ENCODE measurements at regions not wholly inside any gene's neighbourhood (a gene's known extent, or its start where the extent isn't known, plus 50 kb on each side); places are given as distances from the start of the nearest gene placed in this dataset.
"Not testable (repeated sequence)": the region's sequence is repeated elsewhere in the genome, so short reads cannot be mapped to it uniquely, and the experiment has no call there.

GRCh38 chr12:107378609-107379008 lies 285.3 kb upstream of the CRY1 start:
- H3K36me3 ChIP-seq (ENCODE audit: control insufficient read depth in 2 of 2, insufficient read depth in 2 of 2, low read length in 2 of 2) = no peaks in the 10 kb centered on the region
- no peak overlapping the region for H3K9ac ChIP-seq (ENCODE audit: low read length in 2 of 2)
- no peaks in the 10 kb centered on the region for H3K4me1 ChIP-seq (ENCODE audit: control insufficient read depth, insufficient read depth, low read length)
- peaks cover 0 to 6% of the 10 kb centered on the region in 2 donors for H3K27me3 ChIP-seq (ENCODE audit: control insufficient read depth in 1 of 2, insufficient read depth in 2 of 2, low read length in 2 of 2)
- H3K4me3 ChIP-seq (ENCODE audit: low read length in 2 of 2) = no peak overlapping the region
- H3K27ac ChIP-seq (ENCODE audit: low read length) = no peak overlapping the region
- H3K9me3 ChIP-seq (ENCODE audit: control insufficient read depth in 2 of 2, low read length in 2 of 2) = no peaks in the 10 kb centered on the region

GRCh38 chr12:107379142-107379851 lies 285.9 kb upstream of the CRY1 start:
- not testable (repeated sequence) for H3K4me3 ChIP-seq (ENCODE audit: low read length in 2 of 2); H3K27ac ChIP-seq (ENCODE audit: low read length); H3K27me3 ChIP-seq (ENCODE audit: control insufficient read depth in 1 of 2, insufficient read depth in 2 of 2, low read length in 2 of 2); H3K9ac ChIP-seq (ENCODE audit: low read length in 2 of 2); H3K9me3 ChIP-seq (ENCODE audit: control insufficient read depth in 2 of 2, low read length in 2 of 2); H3K4me1 ChIP-seq (ENCODE audit: control insufficient read depth, insufficient read depth, low read length); H3K36me3 ChIP-seq (ENCODE audit: control insufficient read depth in 2 of 2, insufficient read depth in 2 of 2, low read length in 2 of 2)

- Histone ChIP-seq H3K9me3 (ENCODE audit: control insufficient read depth in 2 of 2, low read length in 2 of 2) (no peaks in the 10 kb centered on the region), H3K4me1 (ENCODE audit: control insufficient read depth, insufficient read depth, low read length) (no peaks in the 10 kb centered on the region), H3K9ac (ENCODE audit: low read length in 2 of 2) (no peak overlapping the region), H3K27ac (ENCODE audit: low read length) (no peak overlapping the region), H3K4me3 (ENCODE audit: low read length in 2 of 2) (no peak overlapping the region), H3K27me3 (ENCODE audit: control insufficient read depth in 1 of 2, insufficient read depth in 2 of 2, low read length in 2 of 2) (peaks cover 0 to 3% of the 10 kb centered on the region in 2 donors), H3K36me3 (ENCODE audit: control insufficient read depth in 2 of 2, insufficient read depth in 2 of 2, low read length in 2 of 2) (no peaks in the 10 kb centered on the region)
Observed at GRCh38 chr12:107379852-107380567, 286.7 kb upstream of the CRY1 start.

GRCh38 chr12:107384645-107385044 lies 291.3 kb upstream of the CRY1 start:
- H3K4me3 ChIP-seq (ENCODE audit: low read length in 2 of 2) = no peak overlapping the region
- H3K27ac ChIP-seq (ENCODE audit: low read length) = no peak overlapping the region
- no peaks in the 10 kb centered on the region for H3K27me3 ChIP-seq (ENCODE audit: control insufficient read depth in 1 of 2, insufficient read depth in 2 of 2, low read length in 2 of 2)
- no peaks in the 10 kb centered on the region for H3K36me3 ChIP-seq (ENCODE audit: control insufficient read depth in 2 of 2, insufficient read depth in 2 of 2, low read length in 2 of 2)
- H3K9me3 ChIP-seq (ENCODE audit: control insufficient read depth in 2 of 2, low read length in 2 of 2) = peaks cover 3 to 5% of the 10 kb centered on the region in 2 donors
- H3K4me1 ChIP-seq (ENCODE audit: control insufficient read depth, insufficient read depth, low read length) = no peaks in the 10 kb centered on the region
- H3K9ac ChIP-seq (ENCODE audit: low read length in 2 of 2) = no peak overlapping the region

- Histone ChIP-seq H3K27me3 (ENCODE audit: control insufficient read depth in 1 of 2, insufficient read depth in 2 of 2, low read length in 2 of 2) (no peaks in the 10 kb centered on the region), H3K4me1 (ENCODE audit: control insufficient read depth, insufficient read depth, low read length) (no peaks in the 10 kb centered on the region), H3K4me3 (ENCODE audit: low read length in 2 of 2) (no peak overlapping the region), H3K36me3 (ENCODE audit: control insufficient read depth in 2 of 2, insufficient read depth in 2 of 2, low read length in 2 of 2) (no peaks in the 10 kb centered on the region), H3K9ac (ENCODE audit: low read length in 2 of 2) (no peak overlapping the region), H3K27ac (ENCODE audit: low read length) (no peak overlapping the region), H3K9me3 (ENCODE audit: control insufficient read depth in 2 of 2, low read length in 2 of 2) (peaks cover 9% of the 10 kb centered on the region in 2 donors)
Observed at GRCh38 chr12:107385509-107385908, 292.2 kb upstream of the CRY1 start.

- Histone ChIP-seq H3K27me3 (ENCODE audit: control insufficient read depth in 1 of 2, insufficient read depth in 2 of 2, low read length in 2 of 2) (no peaks in the 10 kb centered on the region), H3K27ac (ENCODE audit: low read length) (no peak overlapping the region), H3K36me3 (ENCODE audit: control insufficient read depth in 2 of 2, insufficient read depth in 2 of 2, low read length in 2 of 2) (no peaks in the 10 kb centered on the region), H3K9me3 (ENCODE audit: control insufficient read depth in 2 of 2, low read length in 2 of 2) (peaks cover 9 to 10% of the 10 kb centered on the region in 2 donors), H3K4me1 (ENCODE audit: control insufficient read depth, insufficient read depth, low read length) (no peaks in the 10 kb centered on the region), H3K9ac (ENCODE audit: low read length in 2 of 2) (no peak overlapping the region), H3K4me3 (ENCODE audit: low read length in 2 of 2) (no peak overlapping the region)
Observed at GRCh38 chr12:107386569-107386968, 293.2 kb upstream of the CRY1 start.

- Histone ChIP-seq H3K4me3 (ENCODE audit: low read length in 2 of 2) (no peak overlapping the region), H3K4me1 (ENCODE audit: control insufficient read depth, insufficient read depth, low read length) (no peaks in the 10 kb centered on the region), H3K9ac (ENCODE audit: low read length in 2 of 2) (no peak overlapping the region), H3K27ac (ENCODE audit: low read length) (no peak overlapping the region), H3K36me3 (ENCODE audit: control insufficient read depth in 2 of 2, insufficient read depth in 2 of 2, low read length in 2 of 2) (no peaks in the 10 kb centered on the region), H3K27me3 (ENCODE audit: control insufficient read depth in 1 of 2, insufficient read depth in 2 of 2, low read length in 2 of 2) (no peaks in the 10 kb centered on the region), H3K9me3 (ENCODE audit: control insufficient read depth in 2 of 2, low read length in 2 of 2) (peaks cover 9 to 10% of the 10 kb centered on the region in 2 donors)
Observed at GRCh38 chr12:107388263-107388662, 294.9 kb upstream of the CRY1 start.

GRCh38 chr12:107390414-107390813 lies 295.2 kb upstream of the PWP1 start:
- Histone ChIP-seq H3K9me3 (ENCODE audit: control insufficient read depth in 2 of 2, low read length in 2 of 2) (peaks cover 9 to 10% of the 10 kb centered on the region in 2 donors), H3K27ac (ENCODE audit: low read length) (no peak overlapping the region), H3K4me1 (ENCODE audit: control insufficient read depth, insufficient read depth, low read length) (no peaks in the 10 kb centered on the region), H3K4me3 (ENCODE audit: low read length in 2 of 2) (no peak overlapping the region), H3K36me3 (ENCODE audit: control insufficient read depth in 2 of 2, insufficient read depth in 2 of 2, low read length in 2 of 2) (no peaks in the 10 kb centered on the region), H3K9ac (ENCODE audit: low read length in 2 of 2) (no peak overlapping the region), H3K27me3 (ENCODE audit: control insufficient read depth in 1 of 2, insufficient read depth in 2 of 2, low read length in 2 of 2) (no peaks in the 10 kb centered on the region)

- Histone ChIP-seq H3K4me3 (ENCODE audit: low read length in 2 of 2) (no peak overlapping the region), H3K27ac (ENCODE audit: low read length) (no peak overlapping the region), H3K4me1 (ENCODE audit: control insufficient read depth, insufficient read depth, low read length) (no peaks in the 10 kb centered on the region), H3K9ac (ENCODE audit: low read length in 2 of 2) (no peak overlapping the region), H3K9me3 (ENCODE audit: control insufficient read depth in 2 of 2, low read length in 2 of 2) (peaks cover 9 to 10% of the 10 kb centered on the region in 2 donors), H3K36me3 (ENCODE audit: control insufficient read depth in 2 of 2, insufficient read depth in 2 of 2, low read length in 2 of 2) (no peaks in the 10 kb centered on the region), H3K27me3 (ENCODE audit: control insufficient read depth in 1 of 2, insufficient read depth in 2 of 2, low read length in 2 of 2) (no peaks in the 10 kb centered on the region)
Observed at GRCh38 chr12:107393043-107393717, 292.4 kb upstream of the PWP1 start.

GRCh38 chr12:107394693-107395092 lies 290.9 kb upstream of the PWP1 start:
- H3K9me3 ChIP-seq (ENCODE audit: control insufficient read depth in 2 of 2, low read length in 2 of 2) = peaks cover 4 to 6% of the 10 kb centered on the region in 2 donors
- peaks cover 0 to 2% of the 10 kb centered on the region in 2 donors for H3K27me3 ChIP-seq (ENCODE audit: control insufficient read depth in 1 of 2, insufficient read depth in 2 of 2, low read length in 2 of 2)
- H3K4me1 ChIP-seq (ENCODE audit: control insufficient read depth, insufficient read depth, low read length) = no peaks in the 10 kb centered on the region
- no peak overlapping the region for H3K4me3 ChIP-seq (ENCODE audit: low read length in 2 of 2)
- no peak overlapping the region for H3K27ac ChIP-seq (ENCODE audit: low read length)
- no peak overlapping the region for H3K9ac ChIP-seq (ENCODE audit: low read length in 2 of 2)
- H3K36me3 ChIP-seq (ENCODE audit: control insufficient read depth in 2 of 2, insufficient read depth in 2 of 2, low read length in 2 of 2) = no peaks in the 10 kb centered on the region
